A673 (cell line): ENCODE measurements at regions not wholly inside any gene's neighbourhood (a gene's known extent, or its start where the extent isn't known, plus 50 kb on each side); places are given as distances from the start of the nearest gene placed in this dataset.

Experiments
- CTCF ChIP-seq: fragments of 300-800, 200-600 bp; sonication (generic); conservative IDR thresholded peaks from 2 replicates; pipeline ENCODE4 v1.5.1; 2017; ENCODE audit warnings: low read depth, mild to moderate bottlenecking, antibody characterized with exemption, low read length, moderate library complexity, mixed read lengths
- EZH2 ChIP-seq: fragments of 200-600 bp; sonication (generic); IDR thresholded peaks from 2 replicates; pipeline ENCODE4 v1.6.1; 2017; ENCODE audit warnings: borderline replicate concordance, low read depth, mild to moderate bottlenecking, mixed read lengths, antibody characterized with exemption, low read length; ENCODE audit not compliant: poor library complexity, severe bottlenecking

GRCh38 chr7:82530361-82530760, 86.8 kb upstream of the CACNA2D1 start:
- TF ChIP-seq CTCF (no peak), EZH2 (no peak)
